H9 (cell line): ENCODE measurements at regions not wholly inside any gene's neighbourhood (a gene's known extent, or its start where the extent isn't known, plus 50 kb on each side); places are given as distances from the start of the nearest gene placed in this dataset.

ENCODE experiments used
- DNase-seq: peaks from one replicate; pipeline ENCODE4 v3.0.0-alpha.2; 2017
- H2AFZ ChIP-seq: one replicate; pipeline ENCODE4 v1.6.1; 2013; ENCODE audit warnings: mild to moderate bottlenecking, low read length, control low read depth, moderate library complexity
- H2AK5ac ChIP-seq: 2 replicates; pipeline ENCODE4 v1.6.1; 2013; ENCODE audit warnings: low read length, control low read depth, mixed read lengths; ENCODE audit not compliant: insufficient read length
- H2BK120ac ChIP-seq: one replicate; pipeline ENCODE4 v1.6.1; 2013; ENCODE audit warnings: low read depth, mild to moderate bottlenecking, low read length, control low read depth, inconsistent platforms; ENCODE audit not compliant: poor library complexity, severe bottlenecking
- H2BK12ac ChIP-seq: 2 replicates; pipeline ENCODE4 v1.6.1; 2013; ENCODE audit warnings: low read length, control low read depth, mixed read lengths, low read depth; ENCODE audit not compliant: insufficient read length
- H2BK15ac ChIP-seq: 2 replicates; pipeline ENCODE4 v1.6.1; 2013; ENCODE audit warnings: low read depth, low read length, control low read depth
- H2BK20ac ChIP-seq: one replicate; pipeline ENCODE4 v1.6.1; 2013; ENCODE audit warnings: low read depth, mild to moderate bottlenecking, low read length, control low read depth, inconsistent platforms; ENCODE audit not compliant: poor library complexity, severe bottlenecking
- H2BK5ac ChIP-seq: 2 replicates; pipeline ENCODE4 v1.6.1; 2013; ENCODE audit warnings: low read length, control low read depth, mixed read lengths; ENCODE audit not compliant: insufficient read length
- H3K14ac ChIP-seq: 2 replicates; pipeline ENCODE4 v1.6.1; 2013; ENCODE audit warnings: low read length, control low read depth; ENCODE audit not compliant: insufficient read depth
- H3K18ac ChIP-seq: 2 replicates; pipeline ENCODE4 v1.6.1; 2013; ENCODE audit warnings: low read depth, mild to moderate bottlenecking, mixed read lengths, low read length, control low read depth; ENCODE audit not compliant: insufficient read length
- H3K23ac ChIP-seq: 2 replicates; pipeline ENCODE4 v1.6.1; 2013; ENCODE audit warnings: low read length, control low read depth, mixed read lengths, low read depth; ENCODE audit not compliant: insufficient read length
- H3K23me2 ChIP-seq: 2 replicates; pipeline ENCODE4 v1.6.1; 2013; ENCODE audit warnings: low read depth, mild to moderate bottlenecking, mixed read lengths, low read length, control low read depth; ENCODE audit not compliant: insufficient read length, poor library complexity, severe bottlenecking
- H3K27ac ChIP-seq: 2 replicates; pipeline ENCODE4 v1.5.1; 2013; ENCODE audit warnings: low read length, control low read depth, mixed read lengths, low read depth; ENCODE audit not compliant: insufficient read length
- H3K27me3 ChIP-seq: 2 replicates; pipeline ENCODE4 v1.6.1; 2013; ENCODE audit warnings: low read length, control low read depth, inconsistent platforms; ENCODE audit not compliant: insufficient read depth
- H3K4ac ChIP-seq: 2 replicates; pipeline ENCODE4 v1.6.1; 2013; ENCODE audit warnings: low read depth, mild to moderate bottlenecking, control low read depth, inconsistent platforms, low read length, moderate library complexity
- H3K4me1 ChIP-seq: 2 replicates; pipeline ENCODE4 v1.6.1; 2013; ENCODE audit warnings: low read length, control low read depth, inconsistent platforms; ENCODE audit not compliant: insufficient read depth
- H3K4me2 ChIP-seq: 2 replicates; pipeline ENCODE4 v1.6.1; 2013; ENCODE audit warnings: low read length, control low read depth, mixed read lengths; ENCODE audit not compliant: insufficient read length, insufficient read depth
- H3K56ac ChIP-seq: 2 replicates; pipeline ENCODE4 v1.6.1; 2013; ENCODE audit warnings: low read depth, mild to moderate bottlenecking, mixed read lengths, low read length, control low read depth; ENCODE audit not compliant: insufficient read length
- H3K79me1 ChIP-seq: 2 replicates; pipeline ENCODE4 v1.6.1; 2013; ENCODE audit warnings: low read depth, mild to moderate bottlenecking, moderate library complexity, low read length, control low read depth, inconsistent platforms; ENCODE audit not compliant: insufficient read depth, poor library complexity, severe bottlenecking
- H3K79me2 ChIP-seq: 2 replicates; pipeline ENCODE4 v1.6.1; 2013; ENCODE audit warnings: low read length, control low read depth, inconsistent platforms; ENCODE audit not compliant: insufficient read depth
- H3K9ac ChIP-seq: 2 replicates; pipeline ENCODE4 v1.6.1; 2013; ENCODE audit warnings: low read length, control low read depth, mixed read lengths; ENCODE audit not compliant: insufficient read length; ENCODE audit errors: extremely low read depth
- H3K9me3 ChIP-seq: one replicate; pipeline ENCODE4 v1.6.1; 2013; ENCODE audit warnings: low read depth, low read length, inconsistent platforms; ENCODE audit not compliant: control insufficient read depth
- H3T11ph ChIP-seq: one replicate; pipeline ENCODE4 v1.6.1; 2013; ENCODE audit warnings: mild to moderate bottlenecking, low read length, control low read depth, inconsistent platforms
- H4K20me1 ChIP-seq: one replicate; pipeline ENCODE4 v1.6.1; 2013; ENCODE audit not compliant: control insufficient read depth, insufficient read length, insufficient read depth
- H4K5ac ChIP-seq: 2 replicates; pipeline ENCODE4 v1.6.1; 2013; ENCODE audit warnings: low read depth, mild to moderate bottlenecking, mixed read lengths, low read length, control low read depth; ENCODE audit not compliant: insufficient read length
- H4K8ac ChIP-seq: replicated peaks from 2 replicates; pipeline ENCODE4 v1.6.1; 2013; ENCODE audit warnings: low read length, control low read depth, mixed read lengths, low read depth; ENCODE audit not compliant: insufficient read length
- H4K91ac ChIP-seq: 2 replicates; pipeline ENCODE4 v1.6.1; 2013; ENCODE audit warnings: low read depth, mild to moderate bottlenecking, moderate library complexity, mixed read lengths, low read length, control low read depth; ENCODE audit not compliant: insufficient read length
- H3K27ac Mint-ChIP-seq, 3 experiments: 2 replicates in 2 of 3; 3 replicates in 1 of 3; pipeline ENCODE4 v1.8.0; 2020 to 2021; ENCODE audit warnings: mixed read lengths in 3 of 3, mild to moderate bottlenecking in 1 of 3, moderate library complexity in 1 of 3
- H3K27me3 Mint-ChIP-seq: 2 replicates; pipeline ENCODE4 v1.8.0; 2021; ENCODE audit warnings: low read depth, mild to moderate bottlenecking, moderate library complexity, mixed read lengths
- H3K36me3 Mint-ChIP-seq, 3 experiments: 2 replicates in 2 of 3; 3 replicates in 1 of 3; pipeline ENCODE4 v1.8.0; 2020 to 2021; ENCODE audit warnings: low read depth in 3 of 3, mixed read lengths in 3 of 3; ENCODE audit not compliant: insufficient read depth in 1 of 3
- H3K4me1 Mint-ChIP-seq, 2 experiments: 2 replicates each; pipeline ENCODE4 v1.8.0; 2020; ENCODE audit warnings: mixed read lengths in 2 of 2
- H3K4me3 Mint-ChIP-seq, 2 experiments: 2 replicates in 1 of 2; 3 replicates in 1 of 2; pipeline ENCODE4 v1.8.0; 2020 to 2021; ENCODE audit warnings: mild to moderate bottlenecking in 2 of 2, mixed read lengths in 2 of 2, moderate library complexity in 1 of 2
- H3K9me3 Mint-ChIP-seq, 2 experiments: 2 replicates in 1 of 2; 3 replicates in 1 of 2; pipeline ENCODE4 v1.8.0; 2020; ENCODE audit warnings: mild to moderate bottlenecking in 2 of 2, mixed read lengths in 2 of 2, moderate library complexity in 1 of 2
- WGBS: extraction: QIAGEN DNeasy Blood & Tissue Kit; methylation state at CpG from one replicate; pipeline ENCODE4 v1.1.7; 2013; ENCODE audit warnings: missing lambda C conversion rate, low lambda C conversion rate, mixed read lengths; ENCODE audit not compliant: insufficient read length; ENCODE audit errors: extremely low coverage; 5-methylcytosine and 5-hydroxymethylcytosine counted together
- TF ChIP-seq, protein P1 (sequence below): fragments of 200-600 bp; sonication (generic); conservative IDR thresholded peaks from 3 replicates; pipeline ENCODE4 v1.8.0; 2021; ENCODE audit warnings: antibody characterized with exemption, mild to moderate bottlenecking

- Histone ChIP-seq H2AFZ (no peak overlapping the region), H3K14ac (no peak overlapping the region), H3K4ac (no peak overlapping the region), H4K5ac (no peak overlapping the region), H3K79me2 (no peaks in the 10 kb centered on the region), H3K9ac (no peak overlapping the region), H3T11ph (no peak overlapping the region), H4K91ac (no peak overlapping the region), H3K9me3 (no peaks in the 10 kb centered on the region), H3K23ac (no peak overlapping the region), H4K20me1 (no peaks in the 10 kb centered on the region), H3K23me2 (no peaks in the 10 kb centered on the region), H3K79me1 (no peaks in the 10 kb centered on the region), H2AK5ac (no peak overlapping the region), H2BK12ac (no peak overlapping the region), H3K18ac (no peak overlapping the region), H3K4me2 (no peak overlapping the region), H3K27me3 (no peaks in the 10 kb centered on the region), H3K4me1 (no peaks in the 10 kb centered on the region), H2BK120ac (no peak overlapping the region), H3K27ac (no peak overlapping the region), H2BK20ac (no peak overlapping the region), H4K8ac (no peak overlapping the region), H2BK15ac (no peak overlapping the region), H2BK5ac (no peak overlapping the region), H3K56ac (no peak overlapping the region)
- no peaks in the 10 kb centered on the region for H3K27me3 Mint-ChIP-seq
- no peak for DNase-seq
- no CpG with 5 or more reads among the region's 1 CpG for WGBS
- H3K27ac Mint-ChIP-seq: no peak overlapping the region
- no peak overlapping the region for H3K4me3 Mint-ChIP-seq
- H3K9me3 Mint-ChIP-seq: no peaks in the 10 kb centered on the region
- H3K4me1 Mint-ChIP-seq: peaks cover 6 to 8% of the 10 kb centered on the region in 2 experiments; a peak in 2 of 4 replicates
- TF ChIP-seq, protein P1, sequence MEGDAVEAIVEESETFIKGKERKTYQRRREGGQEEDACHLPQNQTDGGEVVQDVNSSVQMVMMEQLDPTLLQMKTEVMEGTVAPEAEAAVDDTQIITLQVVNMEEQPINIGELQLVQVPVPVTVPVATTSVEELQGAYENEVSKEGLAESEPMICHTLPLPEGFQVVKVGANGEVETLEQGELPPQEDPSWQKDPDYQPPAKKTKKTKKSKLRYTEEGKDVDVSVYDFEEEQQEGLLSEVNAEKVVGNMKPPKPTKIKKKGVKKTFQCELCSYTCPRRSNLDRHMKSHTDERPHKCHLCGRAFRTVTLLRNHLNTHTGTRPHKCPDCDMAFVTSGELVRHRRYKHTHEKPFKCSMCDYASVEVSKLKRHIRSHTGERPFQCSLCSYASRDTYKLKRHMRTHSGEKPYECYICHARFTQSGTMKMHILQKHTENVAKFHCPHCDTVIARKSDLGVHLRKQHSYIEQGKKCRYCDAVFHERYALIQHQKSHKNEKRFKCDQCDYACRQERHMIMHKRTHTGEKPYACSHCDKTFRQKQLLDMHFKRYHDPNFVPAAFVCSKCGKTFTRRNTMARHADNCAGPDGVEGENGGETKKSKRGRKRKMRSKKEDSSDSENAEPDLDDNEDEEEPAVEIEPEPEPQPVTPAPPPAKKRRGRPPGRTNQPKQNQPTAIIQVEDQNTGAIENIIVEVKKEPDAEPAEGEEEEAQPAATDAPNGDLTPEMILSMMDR: no peak
- no peaks in the 10 kb centered on the region for H3K36me3 Mint-ChIP-seq
These were observed 113.4 kb upstream of the RAB27B start for GRCh38 chr18:54714851-54715250.
